Activated CD8-positive, alpha-beta memory T cell treated with anti-CD3 and anti-CD28 coated beads for 24 hours (primary cell): ENCODE measurements at regions not wholly inside any gene's neighbourhood (a gene's known extent, or its start where the extent isn't known, plus 50 kb on each side); places are given as distances from the start of the nearest gene placed in this dataset.
A peak's percentile ranks its signal among the peaks of the same experiment; 100 is the strongest.
"Not testable (repeated sequence)": the region's sequence is repeated elsewhere in the genome, so short reads cannot be mapped to it uniquely, and the experiment has no call there.

ENCODE experiments used
- DNase-seq: peaks from one replicate; pipeline ENCODE4 v3.0.0-alpha.2; 2020

- no peak for DNase-seq
Observed at GRCh38 chr5:41995193-41995592, 70.1 kb downstream of the FBXO4 start.

- no peak for DNase-seq
Observed at GRCh38 chr5:42001673-42002072, 76.6 kb downstream of the FBXO4 start.

- DNase-seq, result not testable (repeated sequence)
Observed at GRCh38 chr5:42003852-42004251, 78.8 kb downstream of the FBXO4 start.

GRCh38 chr5:42005561-42006153 is 80.6 kb downstream of the FBXO4 start:
- no peak for DNase-seq

GRCh38 chr5:42013561-42013960 is 88.5 kb downstream of the FBXO4 start:
- DNase-seq, result no peak

- DNase-seq, result no peak
Observed at GRCh38 chr5:42015254-42015653, 90.2 kb downstream of the FBXO4 start.

GRCh38 chr5:42015681-42016080 is 90.6 kb downstream of the FBXO4 start:
- no peak for DNase-seq

GRCh38 chr5:42020788-42021530 is 95.9 kb downstream of the FBXO4 start:
- DNase-seq, result no peak

GRCh38 chr5:42021923-42022322 is 96.8 kb downstream of the FBXO4 start:
- no peak for DNase-seq

GRCh38 chr5:42022383-42022972 is 97.4 kb downstream of the FBXO4 start:
- no peak for DNase-seq

- DNase-seq, result no peak
Observed at GRCh38 chr5:42026446-42026845, 101.4 kb downstream of the FBXO4 start.

- DNase-seq, result no peak
Observed at GRCh38 chr5:42032137-42032536, 107.1 kb downstream of the FBXO4 start.

- no peak for DNase-seq
Observed at GRCh38 chr5:42035526-42035925, 110.4 kb downstream of the FBXO4 start.

- DNase-seq, result no peak
Observed at GRCh38 chr5:42036379-42036778, 111.3 kb downstream of the FBXO4 start.

GRCh38 chr5:42037379-42037932 is 112.4 kb downstream of the FBXO4 start:
- DNase-seq, result no peak

GRCh38 chr5:42043400-42043799 is 118.3 kb downstream of the FBXO4 start:
- no peak for DNase-seq

- DNase-seq, result peak; percentile 76
Observed at GRCh38 chr5:42057254-42057690, 132.2 kb downstream of the FBXO4 start.

GRCh38 chr5:42059291-42059690 is 134.2 kb downstream of the FBXO4 start:
- no peak for DNase-seq

- DNase-seq, result no peak
Observed at GRCh38 chr5:42059778-42060464, 134.8 kb downstream of the FBXO4 start.

- no peak for DNase-seq
Observed at GRCh38 chr5:42061121-42061520, 136.0 kb downstream of the FBXO4 start.

GRCh38 chr5:42064821-42065220 is 139.7 kb downstream of the FBXO4 start:
- DNase-seq, result no peak

GRCh38 chr5:42066131-42066530 is 141.1 kb downstream of the FBXO4 start:
- DNase-seq, result no peak

GRCh38 chr5:42074353-42074752 is 149.3 kb downstream of the FBXO4 start:
- no peak for DNase-seq
